ENCODE measurements at regions not wholly inside any gene's neighbourhood (a gene's known extent, or its start where the extent isn't known, plus 50 kb on each side); places are given as distances from the start of the nearest gene placed in this dataset.

GRCh38 chr4:14059006-14059405 is 431.5 kb upstream of the BOD1L1 start:
- H3K4me1 ChIP-seq (ENCODE audit: insufficient read depth, insufficient read length): no peaks in the 10 kb centered on the region
- DNase-seq (ENCODE audit: low read depth, low spot score): no peak
- TF ChIP-seq SUZ12 (IDR thresholded peaks at IDR 0.05; ENCODE audit: extremely low read depth, insufficient read depth, insufficient read length) (no peak), YY1 (IDR thresholded peaks at IDR 0.05; ENCODE audit: insufficient read depth, insufficient read length) (no peak), ZNF274 (IDR thresholded peaks at IDR 0.05; ENCODE audit: low read depth, low read length) (no peak)
- H3K4me3 ChIP-seq (ENCODE audit: insufficient read length, low read depth): no peak overlapping the region
- H3K9ac ChIP-seq (ENCODE audit: insufficient read length, low read depth): no peak overlapping the region
- no peaks in the 10 kb centered on the region for H3K27me3 ChIP-seq (ENCODE audit: insufficient read depth, insufficient read length)
- H3K9me3 ChIP-seq (ENCODE audit: insufficient read depth, low read length): no peaks in the 10 kb centered on the region
- H3K36me3 ChIP-seq (ENCODE audit: insufficient read depth, insufficient read length, low read length): no peaks in the 10 kb centered on the region

- no peaks in the 10 kb centered on the region for H3K36me3 ChIP-seq (ENCODE audit: insufficient read depth, insufficient read length, low read length)
- no peak for DNase-seq (ENCODE audit: low read depth, low spot score)
- no peaks in the 10 kb centered on the region for H3K4me1 ChIP-seq (ENCODE audit: insufficient read depth, insufficient read length)
- H3K27me3 ChIP-seq (ENCODE audit: insufficient read depth, insufficient read length): no peaks in the 10 kb centered on the region
- no peak for TF ChIP-seq YY1 (IDR thresholded peaks at IDR 0.05; ENCODE audit: insufficient read depth, insufficient read length)
- no peak overlapping the region for H3K4me3 ChIP-seq (ENCODE audit: insufficient read length, low read depth)
- H3K9ac ChIP-seq (ENCODE audit: insufficient read length, low read depth): no peak overlapping the region
- H3K9me3 ChIP-seq (ENCODE audit: insufficient read depth, low read length): no peaks in the 10 kb centered on the region
Measured at GRCh38 chr4:14064984-14065383, 437.5 kb upstream of the BOD1L1 start.

GRCh38 chr4:14065406-14065805 is 437.9 kb upstream of the BOD1L1 start:
- DNase-seq (ENCODE audit: low read depth, low spot score): no peak
- Histone ChIP-seq H3K4me3 (ENCODE audit: insufficient read length, low read depth) (no peak overlapping the region), H3K9ac (ENCODE audit: insufficient read length, low read depth) (no peak overlapping the region), H3K4me1 (ENCODE audit: insufficient read depth, insufficient read length) (no peaks in the 10 kb centered on the region), H3K36me3 (ENCODE audit: insufficient read depth, insufficient read length, low read length) (no peaks in the 10 kb centered on the region), H3K27me3 (ENCODE audit: insufficient read depth, insufficient read length) (no peaks in the 10 kb centered on the region), H3K9me3 (ENCODE audit: insufficient read depth, low read length) (no peaks in the 10 kb centered on the region)
- TF ChIP-seq YY1 (IDR thresholded peaks at IDR 0.05; ENCODE audit: insufficient read depth, insufficient read length): no peak
- no peak for TF ChIP-seq ZNF274 (IDR thresholded peaks at IDR 0.05; ENCODE audit: low read depth, low read length)
- no peak for TF ChIP-seq SUZ12 (IDR thresholded peaks at IDR 0.05; ENCODE audit: extremely low read depth, insufficient read depth, insufficient read length)

- TF ChIP-seq ZNF274 (IDR thresholded peaks at IDR 0.05; ENCODE audit: low read depth, low read length) (no peak), SUZ12 (IDR thresholded peaks at IDR 0.05; ENCODE audit: extremely low read depth, insufficient read depth, insufficient read length) (no peak), YY1 (IDR thresholded peaks at IDR 0.05; ENCODE audit: insufficient read depth, insufficient read length) (no peak)
- H3K4me1 ChIP-seq (ENCODE audit: insufficient read depth, insufficient read length): no peaks in the 10 kb centered on the region
- no peak overlapping the region for H3K9ac ChIP-seq (ENCODE audit: insufficient read length, low read depth)
- no peaks in the 10 kb centered on the region for H3K36me3 ChIP-seq (ENCODE audit: insufficient read depth, insufficient read length, low read length)
- no peak overlapping the region for H3K4me3 ChIP-seq (ENCODE audit: insufficient read length, low read depth)
- no peaks in the 10 kb centered on the region for H3K27me3 ChIP-seq (ENCODE audit: insufficient read depth, insufficient read length)
- DNase-seq (ENCODE audit: low read depth, low spot score): no peak
- peaks cover 6% of the 10 kb centered on the region for H3K9me3 ChIP-seq (ENCODE audit: insufficient read depth, low read length)
Measured at GRCh38 chr4:14066979-14067378, 439.5 kb upstream of the BOD1L1 start.

GRCh38 chr4:14069886-14070285 is 442.4 kb upstream of the BOD1L1 start:
- no peak for DNase-seq (ENCODE audit: low read depth, low spot score)
- peaks cover 14% of the 10 kb centered on the region for H3K9me3 ChIP-seq (ENCODE audit: insufficient read depth, low read length)
- H3K36me3 ChIP-seq (ENCODE audit: insufficient read depth, insufficient read length, low read length): no peaks in the 10 kb centered on the region
- no peak overlapping the region for H3K9ac ChIP-seq (ENCODE audit: insufficient read length, low read depth)
- H3K4me1 ChIP-seq (ENCODE audit: insufficient read depth, insufficient read length): no peaks in the 10 kb centered on the region
- TF ChIP-seq YY1 (IDR thresholded peaks at IDR 0.05; ENCODE audit: insufficient read depth, insufficient read length): no peak
- TF ChIP-seq ZNF274 (IDR thresholded peaks at IDR 0.05; ENCODE audit: low read depth, low read length): no peak
- no peak for TF ChIP-seq SUZ12 (IDR thresholded peaks at IDR 0.05; ENCODE audit: extremely low read depth, insufficient read depth, insufficient read length)
- H3K27me3 ChIP-seq (ENCODE audit: insufficient read depth, insufficient read length): no peaks in the 10 kb centered on the region
- no peak overlapping the region for H3K4me3 ChIP-seq (ENCODE audit: insufficient read length, low read depth)

- no peak for DNase-seq (ENCODE audit: low read depth, low spot score)
- Histone ChIP-seq H3K9ac (ENCODE audit: insufficient read length, low read depth) (no peak overlapping the region), H3K4me1 (ENCODE audit: insufficient read depth, insufficient read length) (no peaks in the 10 kb centered on the region), H3K4me3 (ENCODE audit: insufficient read length, low read depth) (no peak overlapping the region), H3K36me3 (ENCODE audit: insufficient read depth, insufficient read length, low read length) (no peaks in the 10 kb centered on the region), H3K9me3 (ENCODE audit: insufficient read depth, low read length) (peaks cover 14% of the 10 kb centered on the region), H3K27me3 (ENCODE audit: insufficient read depth, insufficient read length) (no peaks in the 10 kb centered on the region)
- TF ChIP-seq YY1 (IDR thresholded peaks at IDR 0.05; ENCODE audit: insufficient read depth, insufficient read length) (no peak), ZNF274 (IDR thresholded peaks at IDR 0.05; ENCODE audit: low read depth, low read length) (no peak), SUZ12 (IDR thresholded peaks at IDR 0.05; ENCODE audit: extremely low read depth, insufficient read depth, insufficient read length) (no peak)
Measured at GRCh38 chr4:14070289-14070880, 442.9 kb upstream of the BOD1L1 start.

GRCh38 chr4:14072506-14072905 is 445.0 kb upstream of the BOD1L1 start:
- Histone ChIP-seq H3K4me1 (ENCODE audit: insufficient read depth, insufficient read length) (no peaks in the 10 kb centered on the region), H3K4me3 (ENCODE audit: insufficient read length, low read depth) (no peak overlapping the region), H3K9ac (ENCODE audit: insufficient read length, low read depth) (no peak overlapping the region), H3K9me3 (ENCODE audit: insufficient read depth, low read length) (peaks cover 14% of the 10 kb centered on the region), H3K36me3 (ENCODE audit: insufficient read depth, insufficient read length, low read length) (no peaks in the 10 kb centered on the region), H3K27me3 (ENCODE audit: insufficient read depth, insufficient read length) (no peaks in the 10 kb centered on the region)
- TF ChIP-seq YY1 (IDR thresholded peaks at IDR 0.05; ENCODE audit: insufficient read depth, insufficient read length): no peak
- TF ChIP-seq ZNF274 (IDR thresholded peaks at IDR 0.05; ENCODE audit: low read depth, low read length): no peak
- no peak for TF ChIP-seq SUZ12 (IDR thresholded peaks at IDR 0.05; ENCODE audit: extremely low read depth, insufficient read depth, insufficient read length)
- DNase-seq (ENCODE audit: low read depth, low spot score): no peak

Measured in NT2/D1 (cell line).